Stimulated activated CD8-positive, alpha-beta memory T cell treated with anti-CD3 and anti-CD28 coated beads, Interleukin-12 subunit alpha, Interleukin-12 subunit beta, amount 100 ng/mL, for 4 hours (primary cell): ENCODE measurements at regions not wholly inside any gene's neighbourhood (a gene's known extent, or its start where the extent isn't known, plus 50 kb on each side); places are given as distances from the start of the nearest gene placed in this dataset.

ENCODE experiments used
- DNase-seq: peaks from one replicate; pipeline ENCODE4 v3.0.0-alpha.2; 2020; ENCODE audit warnings: low read depth

- no peak for DNase-seq
Observed at GRCh38 chr16:79370736-79371135, 229.8 kb downstream of the MAF start.

GRCh38 chr16:79369796-79370195 is 230.7 kb downstream of the MAF start:
- no peak for DNase-seq

GRCh38 chr16:79367822-79368221 is 232.7 kb downstream of the MAF start:
- DNase-seq = no peak

- no peak for DNase-seq
Observed at GRCh38 chr16:79366635-79367034, 233.9 kb downstream of the MAF start.

- no peak for DNase-seq
Observed at GRCh38 chr16:79365702-79366101, 234.8 kb downstream of the MAF start.

GRCh38 chr16:79363484-79363883 is 237.1 kb downstream of the MAF start:
- no peak for DNase-seq

- no peak for DNase-seq
Observed at GRCh38 chr16:79363035-79363434, 237.5 kb downstream of the MAF start.

GRCh38 chr16:79362300-79362970 is 238.1 kb downstream of the MAF start:
- no peak for DNase-seq

- DNase-seq = no peak
Observed at GRCh38 chr16:79361132-79361751, 239.3 kb downstream of the MAF start.

- DNase-seq = no peak
Observed at GRCh38 chr16:79360267-79360666, 240.3 kb downstream of the MAF start.

- DNase-seq = no peak
Observed at GRCh38 chr16:79359082-79359481, 241.5 kb downstream of the MAF start.

- DNase-seq = no peak
Observed at GRCh38 chr16:79358188-79358587, 242.3 kb downstream of the MAF start.

- no peak for DNase-seq
Observed at GRCh38 chr16:79355600-79356358, 244.8 kb downstream of the MAF start.

GRCh38 chr16:79351927-79352326 is 248.6 kb downstream of the MAF start:
- DNase-seq = no peak

- no peak for DNase-seq
Observed at GRCh38 chr16:79349803-79350202, 250.7 kb downstream of the MAF start.

GRCh38 chr16:79348521-79349306 is 251.8 kb downstream of the MAF start:
- no peak for DNase-seq

- no peak for DNase-seq
Observed at GRCh38 chr16:79347277-79347676, 253.3 kb downstream of the MAF start.

- DNase-seq = no peak
Observed at GRCh38 chr16:79339863-79340262, 260.7 kb downstream of the MAF start.

- DNase-seq = no peak
Observed at GRCh38 chr16:79337906-79338305, 262.6 kb downstream of the MAF start.

GRCh38 chr16:79336437-79337229 is 263.9 kb downstream of the MAF start:
- DNase-seq = no peak

GRCh38 chr16:79334127-79334526 is 266.4 kb downstream of the MAF start:
- no peak for DNase-seq

GRCh38 chr16:79331066-79331465 is 269.5 kb downstream of the MAF start:
- DNase-seq = no peak
